Limb (tissue), 2 donors: ENCODE measurements at regions not wholly inside any gene's neighbourhood (a gene's known extent, or its start where the extent isn't known, plus 50 kb on each side); places are given as distances from the start of the nearest gene placed in this dataset.
"Not testable (repeated sequence)": the region's sequence is repeated elsewhere in the genome, so short reads cannot be mapped to it uniquely, and the experiment has no call there.

ENCODE experiments used
- DNase-seq, 2 donors: peaks; one replicate each; pipeline ENCODE4 v3.0.0-alpha.2; 2016; ENCODE audit errors: extremely low spot score in 2 of 2

- no peak for DNase-seq
Measured at GRCh38 chr2:21194147-21194546, 70.4 kb downstream of the TDRD15 start.

GRCh38 chr2:21194858-21195271 lies 71.1 kb downstream of the TDRD15 start:
- no peak for DNase-seq

GRCh38 chr2:21195326-21195725 lies 71.6 kb downstream of the TDRD15 start:
- DNase-seq, result no peak

GRCh38 chr2:21198637-21199036 lies 74.9 kb downstream of the TDRD15 start:
- DNase-seq, result no peak

GRCh38 chr2:21203976-21204375 lies 80.2 kb downstream of the TDRD15 start:
- DNase-seq, result no peak

GRCh38 chr2:21214085-21214484 lies 90.3 kb downstream of the TDRD15 start:
- DNase-seq, result not testable (repeated sequence)

- DNase-seq, result no peak
Measured at GRCh38 chr2:21217442-21217841, 93.7 kb downstream of the TDRD15 start.

GRCh38 chr2:21220930-21221329 lies 97.2 kb downstream of the TDRD15 start:
- no peak for DNase-seq

- no peak for DNase-seq
Measured at GRCh38 chr2:21223618-21224017, 99.8 kb downstream of the TDRD15 start.

- DNase-seq, result no peak
Measured at GRCh38 chr2:21228041-21228895, 104.5 kb downstream of the TDRD15 start.

- no peak for DNase-seq
Measured at GRCh38 chr2:21229302-21229701, 105.5 kb downstream of the TDRD15 start.

- no peak for DNase-seq
Measured at GRCh38 chr2:21230140-21230539, 106.4 kb downstream of the TDRD15 start.

GRCh38 chr2:21231985-21232384 lies 108.2 kb downstream of the TDRD15 start:
- no peak for DNase-seq

GRCh38 chr2:21233194-21233593 lies 109.4 kb downstream of the TDRD15 start:
- no peak for DNase-seq

GRCh38 chr2:21234001-21234400 lies 110.2 kb downstream of the TDRD15 start:
- DNase-seq, result no peak

GRCh38 chr2:21234464-21235120 lies 110.8 kb downstream of the TDRD15 start:
- DNase-seq, result no peak

GRCh38 chr2:21239749-21240148 lies 116.0 kb downstream of the TDRD15 start:
- DNase-seq, result not testable (repeated sequence)

- no peak for DNase-seq
Measured at GRCh38 chr2:21244161-21244560, 120.4 kb downstream of the TDRD15 start.

GRCh38 chr2:21245565-21245964 lies 121.8 kb downstream of the TDRD15 start:
- no peak for DNase-seq

GRCh38 chr2:21249367-21249766 lies 125.6 kb downstream of the TDRD15 start:
- DNase-seq, result no peak

- DNase-seq, result no peak
Measured at GRCh38 chr2:21250673-21251072, 126.9 kb downstream of the TDRD15 start.

GRCh38 chr2:21251216-21251980 lies 127.6 kb downstream of the TDRD15 start:
- DNase-seq, result no peak
